ENCODE measurements at regions not wholly inside any gene's neighbourhood (a gene's known extent, or its start where the extent isn't known, plus 50 kb on each side); places are given as distances from the start of the nearest gene placed in this dataset.

- Histone ChIP-seq H3K79me2 (ENCODE audit: control insufficient read depth, insufficient read depth, low read length) (no peaks in the 10 kb centered on the region), H3K27ac (ENCODE audit: extremely low read depth, low read depth, low read length) (no peak overlapping the region), H2AFZ (ENCODE audit: low read depth, low read length) (no peak overlapping the region), H3K9ac (ENCODE audit: insufficient read depth in 1 of 2, low read depth in 2 of 2, low read length in 2 of 2) (no peak overlapping the region), H3K36me3 (ENCODE audit: control insufficient read depth, insufficient read depth, low read length) (no peaks in the 10 kb centered on the region), H3K9me3 (replicated peaks; ENCODE audit: control insufficient read depth, insufficient read depth, low read depth, low read length) (no peaks in the 10 kb centered on the region), H4K20me1 (replicated peaks; ENCODE audit: control insufficient read depth, insufficient read depth, low read length) (no peaks in the 10 kb centered on the region), H3K4me2 (ENCODE audit: insufficient read depth, low read length) (no peak overlapping the region), H3K4me1 (replicated peaks in 1 of 2; ENCODE audit: control insufficient read depth in 2 of 2, insufficient read depth in 2 of 2, low read length in 2 of 2) (peaks cover 0 to 12% of the 10 kb centered on the region in 2 experiments; a peak in 2 of 5 replicates), H3K27me3 (ENCODE audit: control insufficient read depth in 2 of 2, insufficient read depth in 2 of 2, low read length in 2 of 2) (no peaks in the 10 kb centered on the region), H3K9me1 (ENCODE audit: control insufficient read depth, insufficient read depth, low read length) (no peaks in the 10 kb centered on the region), H3K4me3 (no peak overlapping the region)
- in situ Hi-C loops (cut with MboI) = no loop called here
- intact Hi-C loops (cut with micrococcal nuclease) = no loop called here
- WGBS (ENCODE audit: insufficient coverage, low coverage, missing lambda C conversion rate) = 92% methylated on average over 5 of the region's 5 CpGs
- DNase-seq (ENCODE audit: extremely low read depth in 1 of 4, low spot score in 3 of 4) (no peak), FAIRE-seq (no peak), ATAC-seq (no peak)
- ChIA-PET POLR2A (no interaction called here), CTCF (ENCODE audit: low intra/inter-chr PET ratio) (no interaction called here)
- no peak for TF ChIP-seq EZH2 (IDR thresholded peaks at IDR 0.05; ENCODE audit: borderline replicate concordance, low read depth, low read length)
- no TSS peak for BruUV-seq (replicated peaks)
Measured at GRCh38 chr14:71552809-71553208, 379.4 kb upstream of the RGS6 start.

- Histone ChIP-seq H3K4me1 (replicated peaks in 1 of 2; ENCODE audit: control insufficient read depth in 2 of 2, insufficient read depth in 2 of 2, low read length in 2 of 2) (peaks cover 0 to 12% of the 10 kb centered on the region in 2 experiments; a peak in 2 of 5 replicates), H3K27ac (ENCODE audit: extremely low read depth, low read depth, low read length) (no peak overlapping the region), H3K9me3 (replicated peaks; ENCODE audit: control insufficient read depth, insufficient read depth, low read depth, low read length) (no peaks in the 10 kb centered on the region), H3K27me3 (ENCODE audit: control insufficient read depth in 2 of 2, insufficient read depth in 2 of 2, low read length in 2 of 2) (no peaks in the 10 kb centered on the region), H3K4me3 (no peak overlapping the region), H4K20me1 (replicated peaks; ENCODE audit: control insufficient read depth, insufficient read depth, low read length) (no peaks in the 10 kb centered on the region), H2AFZ (ENCODE audit: low read depth, low read length) (no peak overlapping the region), H3K79me2 (ENCODE audit: control insufficient read depth, insufficient read depth, low read length) (no peaks in the 10 kb centered on the region), H3K4me2 (ENCODE audit: insufficient read depth, low read length) (no peak overlapping the region), H3K9ac (ENCODE audit: insufficient read depth in 1 of 2, low read depth in 2 of 2, low read length in 2 of 2) (no peak overlapping the region), H3K9me1 (ENCODE audit: control insufficient read depth, insufficient read depth, low read length) (no peaks in the 10 kb centered on the region), H3K36me3 (ENCODE audit: control insufficient read depth, insufficient read depth, low read length) (no peaks in the 10 kb centered on the region)
- DNase-seq (ENCODE audit: extremely low read depth in 1 of 4, low spot score in 3 of 4) (no peak), FAIRE-seq (no peak), ATAC-seq (no peak)
- in situ Hi-C loops (cut with MboI) (no loop called here), intact Hi-C loops (cut with micrococcal nuclease) (no loop called here)
- ChIA-PET CTCF (ENCODE audit: low intra/inter-chr PET ratio) (no interaction called here), POLR2A (no interaction called here)
- no TSS peak for BruUV-seq (replicated peaks)
- WGBS (ENCODE audit: insufficient coverage, low coverage, missing lambda C conversion rate) = 88% methylated on average over 3 of the region's 3 CpGs
- TF ChIP-seq NR2C2 (CRISPR knock-in tag; IDR thresholded peaks at IDR 0.05) = no peak
- TF ChIP-seq NR2C2 (tag; IDR thresholded peaks at IDR 0.05) = no peak
- TF ChIP-seq HNRNPL (IDR thresholded peaks at IDR 0.05; ENCODE audit: low read depth, low read length) = no peak
- TF ChIP-seq RBM39 (optimal IDR thresholded peaks at IDR 0.05; ENCODE audit: low read depth, low read length) = no peak
- no peak for TF ChIP-seq TEAD4 (IDR thresholded peaks at IDR 0.05; ENCODE audit: low read length)
- TF ChIP-seq TEAD4 (CRISPR knock-in tag; IDR thresholded peaks at IDR 0.05; ENCODE audit: borderline replicate concordance) = no peak
- no peak for TF ChIP-seq ADNP (tag; IDR thresholded peaks at IDR 0.05)
Measured at GRCh38 chr14:71553779-71554178, 378.4 kb upstream of the RGS6 start.

Measured in K562 (cell line).